ENCODE measurements at regions not wholly inside any gene's neighbourhood (a gene's known extent, or its start where the extent isn't known, plus 50 kb on each side); places are given as distances from the start of the nearest gene placed in this dataset.

- CTCF ChIA-PET (ENCODE audit: partially characterized antibody) = no interaction called here
- DNase-seq = no peak
- Histone ChIP-seq H3K36me3 (ENCODE audit: insufficient read depth, low read length) (no peaks in the 10 kb centered on the region), H3K27me3 (ENCODE audit: insufficient read depth, low read length) (no peaks in the 10 kb centered on the region), H3K4me3 (ENCODE audit: low read length in 2 of 2) (no peak overlapping the region), H3K9me3 (ENCODE audit: control insufficient read depth in 1 of 2, low read length in 2 of 2) (no peaks in the 10 kb centered on the region), H3K4me1 (ENCODE audit: insufficient read depth, low read length) (no peaks in the 10 kb centered on the region), H3K27ac (ENCODE audit: low read depth, low read length) (no peak overlapping the region)
- intact Hi-C loops (cut with micrococcal nuclease) = no loop called here
- peaks cover 0 to 3% of the 10 kb centered on the region in 2 donors for H3K27me3 Mint-ChIP-seq
- H3K27ac Mint-ChIP-seq = no peak overlapping the region
- H3K4me3 Mint-ChIP-seq = no peak overlapping the region
- POLR2A ChIA-PET (ENCODE audit: partially characterized antibody) = no interaction called here
- H3K4me1 Mint-ChIP-seq = no peaks in the 10 kb centered on the region
- no peaks in the 10 kb centered on the region for H3K36me3 Mint-ChIP-seq
- H3K9me3 Mint-ChIP-seq = no peaks in the 10 kb centered on the region
Measured at GRCh38 chr6:14398953-14399352, 281.4 kb downstream of the CD83 start.

- H3K9me3 ChIP-seq (ENCODE audit: control insufficient read depth in 1 of 2, low read length in 2 of 2) = no peaks in the 10 kb centered on the region
- no peaks in the 10 kb centered on the region for H3K36me3 ChIP-seq (ENCODE audit: insufficient read depth, low read length)
- no peak overlapping the region for H3K4me3 Mint-ChIP-seq
- no peak overlapping the region for H3K27ac Mint-ChIP-seq
- H3K27ac ChIP-seq (ENCODE audit: low read depth, low read length) = no peak overlapping the region
- POLR2A ChIA-PET (ENCODE audit: partially characterized antibody) = no interaction called here
- intact Hi-C loops (cut with micrococcal nuclease) = no loop called here
- no peaks in the 10 kb centered on the region for H3K4me1 Mint-ChIP-seq
- H3K36me3 Mint-ChIP-seq = no peaks in the 10 kb centered on the region
- CTCF ChIA-PET (ENCODE audit: partially characterized antibody) = no interaction called here
- no peak overlapping the region for H3K4me3 ChIP-seq (ENCODE audit: low read length in 2 of 2)
- DNase-seq = no peak
- H3K27me3 Mint-ChIP-seq = peaks cover 0 to 3% of the 10 kb centered on the region in 2 donors
- H3K4me1 ChIP-seq (ENCODE audit: insufficient read depth, low read length) = no peaks in the 10 kb centered on the region
- no peaks in the 10 kb centered on the region for H3K27me3 ChIP-seq (ENCODE audit: insufficient read depth, low read length)
- H3K9me3 Mint-ChIP-seq = no peaks in the 10 kb centered on the region
Measured at GRCh38 chr6:14399635-14400034, 282.1 kb downstream of the CD83 start.

- peaks cover 0 to 3% of the 10 kb centered on the region in 2 donors for H3K27me3 Mint-ChIP-seq
- ChIA-PET CTCF (ENCODE audit: partially characterized antibody) (interaction anchor here (1.1 kb wide), 1 partner anchor 190 kb away, joined by 3 read pairs; no protein-coding TSS in a partner anchor), POLR2A (ENCODE audit: partially characterized antibody) (no interaction called here)
- H3K4me3 Mint-ChIP-seq = no peak overlapping the region
- Histone ChIP-seq H3K27me3 (ENCODE audit: insufficient read depth, low read length) (no peaks in the 10 kb centered on the region), H3K9me3 (ENCODE audit: control insufficient read depth in 1 of 2, low read length in 2 of 2) (no peaks in the 10 kb centered on the region), H3K36me3 (ENCODE audit: insufficient read depth, low read length) (no peaks in the 10 kb centered on the region), H3K27ac (ENCODE audit: low read depth, low read length) (no peak overlapping the region), H3K4me1 (ENCODE audit: insufficient read depth, low read length) (no peaks in the 10 kb centered on the region), H3K4me3 (ENCODE audit: low read length in 2 of 2) (no peak overlapping the region)
- no peaks in the 10 kb centered on the region for H3K36me3 Mint-ChIP-seq
- no peaks in the 10 kb centered on the region for H3K4me1 Mint-ChIP-seq
- intact Hi-C loops (cut with micrococcal nuclease) = no loop called here
- no peak for DNase-seq
- H3K27ac Mint-ChIP-seq = no peak overlapping the region
- H3K9me3 Mint-ChIP-seq = no peaks in the 10 kb centered on the region
Measured at GRCh38 chr6:14401246-14401645, 283.7 kb downstream of the CD83 start.

GRCh38 chr6:14406614-14407331, 289.2 kb downstream of the CD83 start:
- Mint-ChIP-seq H3K4me1 (no peaks in the 10 kb centered on the region), H3K27ac (no peak overlapping the region), H3K4me3 (no peak overlapping the region), H3K27me3 (no peaks in the 10 kb centered on the region), H3K36me3 (no peaks in the 10 kb centered on the region), H3K9me3 (no peaks in the 10 kb centered on the region)
- intact Hi-C loops (cut with micrococcal nuclease) = no loop called here
- CTCF ChIA-PET (ENCODE audit: partially characterized antibody) = no interaction called here
- no peak overlapping the region for H3K4me3 ChIP-seq (ENCODE audit: low read length in 2 of 2)
- POLR2A ChIA-PET (ENCODE audit: partially characterized antibody) = no interaction called here
- no peaks in the 10 kb centered on the region for H3K36me3 ChIP-seq (ENCODE audit: insufficient read depth, low read length)
- H3K9me3 ChIP-seq (ENCODE audit: control insufficient read depth in 1 of 2, low read length in 2 of 2) = no peaks in the 10 kb centered on the region
- DNase-seq = no peak
- no peaks in the 10 kb centered on the region for H3K27me3 ChIP-seq (ENCODE audit: insufficient read depth, low read length)
- no peak overlapping the region for H3K27ac ChIP-seq (ENCODE audit: low read depth, low read length)
- no peaks in the 10 kb centered on the region for H3K4me1 ChIP-seq (ENCODE audit: insufficient read depth, low read length)

GRCh38 chr6:14408446-14408845, 290.9 kb downstream of the CD83 start:
- no peaks in the 10 kb centered on the region for H3K4me1 Mint-ChIP-seq
- intact Hi-C loops (cut with micrococcal nuclease) = no loop called here
- H3K36me3 Mint-ChIP-seq = no peaks in the 10 kb centered on the region
- Histone ChIP-seq H3K27ac (ENCODE audit: low read depth, low read length) (no peak overlapping the region), H3K4me3 (ENCODE audit: low read length in 2 of 2) (no peak overlapping the region), H3K4me1 (ENCODE audit: insufficient read depth, low read length) (no peaks in the 10 kb centered on the region), H3K36me3 (ENCODE audit: insufficient read depth, low read length) (no peaks in the 10 kb centered on the region), H3K9me3 (ENCODE audit: control insufficient read depth in 1 of 2, low read length in 2 of 2) (no peaks in the 10 kb centered on the region), H3K27me3 (ENCODE audit: insufficient read depth, low read length) (no peaks in the 10 kb centered on the region)
- no peak overlapping the region for H3K4me3 Mint-ChIP-seq
- no peak for DNase-seq
- H3K27ac Mint-ChIP-seq = no peak overlapping the region
- POLR2A ChIA-PET (ENCODE audit: partially characterized antibody) = no interaction called here
- H3K9me3 Mint-ChIP-seq = no peaks in the 10 kb centered on the region
- CTCF ChIA-PET (ENCODE audit: partially characterized antibody) = no interaction called here
- no peaks in the 10 kb centered on the region for H3K27me3 Mint-ChIP-seq

GRCh38 chr6:14412026-14412425, 294.5 kb downstream of the CD83 start:
- H3K9me3 ChIP-seq (ENCODE audit: control insufficient read depth in 1 of 2, low read length in 2 of 2) = no peaks in the 10 kb centered on the region
- no peak overlapping the region for H3K4me3 Mint-ChIP-seq
- no peak for DNase-seq
- H3K27me3 Mint-ChIP-seq = no peaks in the 10 kb centered on the region
- no peaks in the 10 kb centered on the region for H3K36me3 Mint-ChIP-seq
- ChIA-PET CTCF (ENCODE audit: partially characterized antibody) (no interaction called here), POLR2A (ENCODE audit: partially characterized antibody) (no interaction called here)
- H3K27me3 ChIP-seq (ENCODE audit: insufficient read depth, low read length) = no peaks in the 10 kb centered on the region
- H3K27ac ChIP-seq (ENCODE audit: low read depth, low read length) = no peak overlapping the region
- H3K9me3 Mint-ChIP-seq = no peaks in the 10 kb centered on the region
- no peak overlapping the region for H3K4me3 ChIP-seq (ENCODE audit: low read length in 2 of 2)
- H3K27ac Mint-ChIP-seq = no peak overlapping the region
- H3K4me1 ChIP-seq (ENCODE audit: insufficient read depth, low read length) = no peaks in the 10 kb centered on the region
- intact Hi-C loops (cut with micrococcal nuclease) = no loop called here
- H3K36me3 ChIP-seq (ENCODE audit: insufficient read depth, low read length) = no peaks in the 10 kb centered on the region
- H3K4me1 Mint-ChIP-seq = no peaks in the 10 kb centered on the region

- Histone ChIP-seq H3K27ac (ENCODE audit: low read depth, low read length) (no peak overlapping the region), H3K4me3 (ENCODE audit: low read length in 2 of 2) (no peak overlapping the region), H3K27me3 (ENCODE audit: insufficient read depth, low read length) (no peaks in the 10 kb centered on the region), H3K36me3 (ENCODE audit: insufficient read depth, low read length) (no peaks in the 10 kb centered on the region), H3K9me3 (ENCODE audit: control insufficient read depth in 1 of 2, low read length in 2 of 2) (no peaks in the 10 kb centered on the region), H3K4me1 (ENCODE audit: insufficient read depth, low read length) (no peaks in the 10 kb centered on the region)
- H3K9me3 Mint-ChIP-seq = no peaks in the 10 kb centered on the region
- no peaks in the 10 kb centered on the region for H3K36me3 Mint-ChIP-seq
- no peak overlapping the region for H3K4me3 Mint-ChIP-seq
- ChIA-PET POLR2A (ENCODE audit: partially characterized antibody) (no interaction called here), CTCF (ENCODE audit: partially characterized antibody) (no interaction called here)
- no peaks in the 10 kb centered on the region for H3K4me1 Mint-ChIP-seq
- no peak for DNase-seq
- no peaks in the 10 kb centered on the region for H3K27me3 Mint-ChIP-seq
- intact Hi-C loops (cut with micrococcal nuclease) = no loop called here
- H3K27ac Mint-ChIP-seq = peak overlapping the region in 1 of 7 donors; percentile 0
Measured at GRCh38 chr6:14415452-14415851, 297.9 kb downstream of the CD83 start.

- H3K27me3 ChIP-seq (ENCODE audit: insufficient read depth, low read length) = no peaks in the 10 kb centered on the region
- Mint-ChIP-seq H3K4me3 (no peak overlapping the region), H3K27ac (no peak overlapping the region), H3K9me3 (peaks cover 0 to 2% (median 0%) of the 10 kb centered on the region in 8 donors), H3K36me3 (no peaks in the 10 kb centered on the region), H3K4me1 (no peaks in the 10 kb centered on the region), H3K27me3 (no peaks in the 10 kb centered on the region)
- H3K9me3 ChIP-seq (ENCODE audit: control insufficient read depth in 1 of 2, low read length in 2 of 2) = no peaks in the 10 kb centered on the region
- POLR2A ChIA-PET (ENCODE audit: partially characterized antibody) = no interaction called here
- H3K4me1 ChIP-seq (ENCODE audit: insufficient read depth, low read length) = no peaks in the 10 kb centered on the region
- no peak for DNase-seq
- no peaks in the 10 kb centered on the region for H3K36me3 ChIP-seq (ENCODE audit: insufficient read depth, low read length)
- CTCF ChIA-PET (ENCODE audit: partially characterized antibody) = no interaction called here
- H3K27ac ChIP-seq (ENCODE audit: low read depth, low read length) = no peak overlapping the region
- intact Hi-C loops (cut with micrococcal nuclease) = no loop called here
- no peak overlapping the region for H3K4me3 ChIP-seq (ENCODE audit: low read length in 2 of 2)
Measured at GRCh38 chr6:14417377-14417776, 299.8 kb downstream of the CD83 start.
